Activated T-helper 1 cell treated with anti-CD3 and anti-CD28 coated beads, Interleukin-12 subunit alpha, Interleukin-12 subunit beta, Interleukin-2, Interleukin-4 antibody, amounts not matched to agents 30 ng/mL and 10 ng/mL and 1 ng/mL, durations not matched to agents 14 hours and 24 hours and 36 hours (primary cell): ENCODE measurements at regions not wholly inside any gene's neighbourhood (a gene's known extent, or its start where the extent isn't known, plus 50 kb on each side); places are given as distances from the start of the nearest gene placed in this dataset.

Source experiments
- DNase-seq: peaks from one replicate; pipeline ENCODE4 v3.0.0; 2021; ENCODE audit warnings: low spot score
- H3K27ac Mint-ChIP-seq: one replicate; pipeline ENCODE4 v1.8.0; 2021; ENCODE audit warnings: mild to moderate bottlenecking, mixed read lengths
- H3K27me3 Mint-ChIP-seq: one replicate; pipeline ENCODE4 v1.8.0; 2022; ENCODE audit warnings: mild to moderate bottlenecking, moderate library complexity, mixed read lengths; ENCODE audit not compliant: insufficient read depth
- H3K36me3 Mint-ChIP-seq: one replicate; pipeline ENCODE4 v1.8.0; 2021; ENCODE audit warnings: low read depth, mixed read lengths
- H3K4me1 Mint-ChIP-seq: one replicate; pipeline ENCODE4 v1.8.0; 2021; ENCODE audit warnings: low read depth, mixed read lengths
- H3K4me3 Mint-ChIP-seq: one replicate; pipeline ENCODE4 v1.8.0; 2021; ENCODE audit warnings: mild to moderate bottlenecking, moderate library complexity, mixed read lengths
- H3K9me3 Mint-ChIP-seq: one replicate; pipeline ENCODE4 v1.8.0; 2021; ENCODE audit warnings: mixed read lengths
- intact Hi-C: fragments of 100-400 bp; cut with micrococcal nuclease; formaldehyde crosslinking; loops from one replicate; pipeline ENCODE4 v1.15.1; 2024

DNA sequence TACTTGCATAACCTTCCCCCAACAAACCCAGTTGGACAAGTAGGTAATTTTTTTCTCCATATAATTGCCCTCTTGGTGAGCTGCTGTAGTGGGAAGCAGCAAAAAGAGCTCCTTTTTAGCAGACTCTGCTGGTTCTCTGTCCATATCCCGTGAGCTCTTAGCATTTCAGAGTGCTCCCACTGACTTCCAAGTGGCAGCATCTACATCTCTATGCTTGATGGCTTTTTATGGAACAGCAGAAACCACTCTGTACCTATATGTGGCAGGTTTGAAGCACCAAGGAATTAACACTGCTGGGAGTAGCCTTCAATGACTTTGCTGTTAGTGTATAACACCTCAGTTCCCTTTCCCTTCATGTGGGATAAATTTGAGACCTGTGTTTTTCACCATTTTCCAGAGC, 168.4 kb upstream of the NHS start:
- Mint-ChIP-seq H3K27me3 (peaks cover 2% of the 10 kb centered on the region), H3K9me3 (no peaks in the 10 kb centered on the region), H3K27ac (no peak overlapping the region), H3K4me1 (no peaks in the 10 kb centered on the region), H3K36me3 (no peaks in the 10 kb centered on the region), H3K4me3 (no peak overlapping the region)
- intact Hi-C loops: no loop called here
- no peak for DNase-seq

DNA sequence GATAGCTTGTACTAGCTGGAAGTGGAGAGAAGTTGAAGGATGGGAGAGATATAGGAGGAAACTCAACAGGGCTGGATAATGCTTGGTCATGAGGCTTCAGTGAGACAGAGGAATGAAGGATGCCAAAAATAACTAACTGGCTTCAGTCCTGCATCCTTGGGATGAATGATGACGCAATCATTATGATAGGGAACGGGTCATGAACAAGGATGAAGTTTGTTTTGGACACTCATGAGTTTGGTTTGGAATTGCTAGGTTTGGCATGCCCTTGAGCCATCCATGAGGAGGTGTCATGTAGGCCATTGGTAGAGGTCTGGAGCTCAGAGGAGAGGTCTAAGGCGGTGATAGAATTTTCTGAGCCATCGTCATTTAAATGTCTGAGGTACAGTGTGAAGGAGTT, 160.0 kb upstream of the NHS start:
- DNase-seq: no peak
- intact Hi-C loops: no loop called here
- Mint-ChIP-seq H3K4me1 (no peaks in the 10 kb centered on the region), H3K36me3 (no peaks in the 10 kb centered on the region), H3K27ac (no peak overlapping the region), H3K4me3 (no peak overlapping the region), H3K9me3 (no peaks in the 10 kb centered on the region), H3K27me3 (peaks cover 3% of the 10 kb centered on the region)

DNA sequence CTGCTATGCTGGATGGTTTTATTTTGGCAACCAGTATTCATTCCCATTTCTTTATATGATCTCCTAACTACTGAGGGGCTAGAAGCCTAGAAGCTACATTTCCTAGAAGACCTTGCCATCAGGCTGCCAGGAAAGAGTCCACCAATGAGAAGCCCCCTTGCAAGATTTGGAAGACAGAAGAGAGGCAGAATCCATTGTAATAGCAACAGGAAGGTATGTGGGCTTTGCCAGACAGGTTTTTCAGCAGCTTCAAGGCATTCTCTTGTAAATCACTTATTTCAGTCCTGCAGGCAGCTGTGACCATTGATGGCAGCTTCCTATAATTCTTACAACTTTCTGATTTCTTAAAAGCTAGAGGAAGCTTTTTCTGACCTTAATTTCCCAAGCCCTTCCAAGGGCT, 148.3 kb upstream of the NHS start:
- H3K9me3 Mint-ChIP-seq: no peaks in the 10 kb centered on the region
- peaks cover 3% of the 10 kb centered on the region for H3K27me3 Mint-ChIP-seq
- no peak overlapping the region for H3K27ac Mint-ChIP-seq
- no peaks in the 10 kb centered on the region for H3K36me3 Mint-ChIP-seq
- no peak for DNase-seq
- no peaks in the 10 kb centered on the region for H3K4me1 Mint-ChIP-seq
- intact Hi-C loops: no loop called here
- H3K4me3 Mint-ChIP-seq: no peak overlapping the region

DNA sequence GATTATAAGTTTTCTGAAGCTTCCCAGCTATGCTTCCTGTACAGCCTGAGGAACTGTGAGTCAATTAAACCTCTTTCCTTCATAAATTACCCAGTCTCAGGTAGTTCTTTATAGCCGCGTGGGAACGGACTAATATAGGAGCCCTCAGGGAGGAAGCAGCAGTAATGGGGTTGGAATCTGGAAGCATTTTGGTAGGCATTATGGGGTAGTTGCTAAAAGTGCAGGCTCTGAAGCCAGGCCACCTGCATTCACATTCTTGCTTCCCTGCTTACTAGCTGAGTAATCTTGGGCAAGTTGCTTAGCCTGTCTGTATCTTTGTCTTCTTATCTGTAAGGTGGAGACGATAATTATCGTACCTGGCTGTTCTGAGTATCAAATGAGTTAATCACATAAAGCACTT, 137.9 kb upstream of the NHS start:
- intact Hi-C loops: no loop called here
- Mint-ChIP-seq H3K9me3 (no peaks in the 10 kb centered on the region), H3K4me3 (no peak overlapping the region), H3K4me1 (no peaks in the 10 kb centered on the region), H3K27ac (no peak overlapping the region), H3K36me3 (no peaks in the 10 kb centered on the region), H3K27me3 (no peaks in the 10 kb centered on the region)
- no peak for DNase-seq

DNA sequence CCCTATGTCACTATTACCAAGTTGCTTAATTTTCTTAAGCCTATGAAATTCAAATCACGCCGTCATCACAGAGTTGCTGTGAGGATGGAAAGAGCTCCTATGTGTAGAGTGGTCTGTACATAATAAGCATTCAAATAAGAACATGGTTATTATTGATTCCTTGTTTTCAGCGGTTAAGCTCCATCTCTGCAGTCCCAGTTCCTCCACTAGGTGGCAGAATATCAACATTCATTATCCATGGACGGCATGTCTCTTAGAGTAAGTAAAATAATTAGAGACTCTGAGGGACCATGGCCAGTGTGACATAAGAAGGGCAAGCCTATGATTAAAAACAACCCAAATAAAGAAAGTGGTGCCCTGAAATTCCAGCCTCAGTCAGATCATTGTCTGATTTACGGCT, 132.5 kb upstream of the NHS start:
- no peak for DNase-seq
- Mint-ChIP-seq H3K27ac (no peak overlapping the region), H3K4me3 (no peak overlapping the region), H3K36me3 (no peaks in the 10 kb centered on the region), H3K9me3 (no peaks in the 10 kb centered on the region), H3K27me3 (no peaks in the 10 kb centered on the region), H3K4me1 (no peaks in the 10 kb centered on the region)
- intact Hi-C loops: loop anchor here (1.0 to 5.0 kb wide), 3 partner anchors 295 to 1134 kb away; no protein-coding TSS in a partner anchor

DNA sequence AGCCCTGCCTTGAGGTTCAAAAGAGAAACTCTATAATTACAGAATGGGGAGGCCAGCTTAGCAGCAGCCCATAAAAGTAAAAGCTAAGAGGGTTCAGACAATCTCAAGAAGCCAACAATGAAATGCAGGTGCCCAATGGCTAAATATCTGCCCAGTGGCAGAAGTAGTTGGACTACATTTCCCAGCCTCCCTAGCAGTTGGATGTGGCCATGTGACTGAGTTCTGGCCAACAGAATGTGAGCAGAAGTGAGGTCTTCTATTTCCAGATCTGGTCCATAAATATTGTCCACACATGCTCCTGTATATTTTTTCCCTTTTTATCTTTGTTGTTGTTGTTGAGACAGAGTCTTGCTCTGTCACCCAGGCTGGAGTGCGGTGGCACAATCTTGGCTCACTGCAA, 127.9 kb upstream of the NHS start:
- no peak overlapping the region for H3K27ac Mint-ChIP-seq
- intact Hi-C loops: no loop called here
- DNase-seq: no peak
- H3K4me3 Mint-ChIP-seq: no peak overlapping the region
- no peaks in the 10 kb centered on the region for H3K36me3 Mint-ChIP-seq
- no peaks in the 10 kb centered on the region for H3K4me1 Mint-ChIP-seq
- no peaks in the 10 kb centered on the region for H3K27me3 Mint-ChIP-seq
- H3K9me3 Mint-ChIP-seq: no peaks in the 10 kb centered on the region

DNA sequence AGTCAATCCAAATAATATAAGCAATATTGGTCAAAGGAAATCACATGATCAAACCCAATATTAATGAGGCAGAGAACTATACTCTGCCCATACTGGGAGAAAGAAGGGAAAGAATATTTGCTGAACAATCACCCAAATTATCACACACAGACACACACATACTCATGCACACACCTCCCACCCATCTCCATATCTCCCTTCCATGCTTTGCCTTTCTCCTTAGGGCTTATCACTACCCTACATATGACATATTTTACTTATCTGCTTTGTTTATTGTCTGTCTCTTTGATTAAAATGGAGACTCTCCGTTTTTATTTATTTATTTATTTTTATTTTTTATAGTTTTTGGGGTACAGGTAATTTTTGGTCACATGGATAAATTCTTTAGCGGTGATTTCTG, 112.9 kb upstream of the NHS start:
- no peaks in the 10 kb centered on the region for H3K27me3 Mint-ChIP-seq

DNA sequence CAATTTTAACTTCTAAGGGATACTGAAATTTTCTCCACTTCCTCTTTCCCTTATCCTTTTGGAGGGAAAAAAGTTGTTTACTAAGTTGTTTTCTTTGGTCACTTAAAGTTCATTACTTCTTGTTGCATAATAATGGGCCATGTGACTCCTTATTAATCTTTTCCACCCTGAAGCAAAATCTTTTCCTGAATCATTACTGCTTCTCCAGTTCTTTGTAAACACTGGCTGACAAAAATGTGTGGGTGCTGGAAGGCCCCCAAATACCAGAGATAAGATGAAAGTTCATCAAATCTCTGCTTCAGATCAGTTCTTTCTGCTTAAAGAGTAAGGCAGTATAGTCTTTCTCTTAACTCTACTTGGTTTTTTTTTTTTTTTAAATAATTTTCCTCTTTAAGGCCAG, 108.9 kb upstream of the NHS start:
- Mint-ChIP-seq H3K27ac (no peak overlapping the region), H3K27me3 (no peaks in the 10 kb centered on the region), H3K9me3 (no peaks in the 10 kb centered on the region), H3K4me3 (no peak overlapping the region), H3K36me3 (no peaks in the 10 kb centered on the region), H3K4me1 (no peaks in the 10 kb centered on the region)
- intact Hi-C loops: no loop called here
- DNase-seq: no peak

More for the DNA sequence above, 112.9 kb upstream of the NHS start:
- intact Hi-C loops: no loop called here
- no peak for DNase-seq
- Mint-ChIP-seq H3K27ac (no peak overlapping the region), H3K9me3 (no peaks in the 10 kb centered on the region), H3K4me1 (no peaks in the 10 kb centered on the region), H3K36me3 (no peaks in the 10 kb centered on the region), H3K4me3 (no peak overlapping the region)

DNA sequence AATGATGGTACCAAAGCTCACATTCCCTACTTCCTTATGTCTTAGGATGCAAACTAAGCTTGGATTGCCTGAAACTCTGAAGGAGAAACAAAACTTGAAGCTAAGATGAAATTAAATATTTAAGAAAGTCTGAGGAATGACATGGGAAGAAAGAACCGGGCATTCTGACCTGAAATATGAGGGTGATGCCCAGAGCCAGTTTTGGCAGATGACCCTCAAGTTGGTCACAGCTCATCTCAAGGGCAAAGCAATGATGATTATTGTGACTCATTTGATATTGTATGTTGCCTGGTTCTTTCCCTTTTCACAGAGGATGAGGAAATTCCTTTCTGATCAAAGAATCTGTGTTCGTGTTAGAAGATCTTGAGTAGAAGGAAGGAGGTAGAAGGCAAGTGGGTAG, 96.0 kb upstream of the NHS start:
- Mint-ChIP-seq H3K27me3 (no peaks in the 10 kb centered on the region), H3K36me3 (no peaks in the 10 kb centered on the region), H3K9me3 (no peaks in the 10 kb centered on the region), H3K27ac (no peak overlapping the region), H3K4me3 (no peak overlapping the region), H3K4me1 (no peaks in the 10 kb centered on the region)
- intact Hi-C loops: no loop called here
- DNase-seq: no peak

DNA sequence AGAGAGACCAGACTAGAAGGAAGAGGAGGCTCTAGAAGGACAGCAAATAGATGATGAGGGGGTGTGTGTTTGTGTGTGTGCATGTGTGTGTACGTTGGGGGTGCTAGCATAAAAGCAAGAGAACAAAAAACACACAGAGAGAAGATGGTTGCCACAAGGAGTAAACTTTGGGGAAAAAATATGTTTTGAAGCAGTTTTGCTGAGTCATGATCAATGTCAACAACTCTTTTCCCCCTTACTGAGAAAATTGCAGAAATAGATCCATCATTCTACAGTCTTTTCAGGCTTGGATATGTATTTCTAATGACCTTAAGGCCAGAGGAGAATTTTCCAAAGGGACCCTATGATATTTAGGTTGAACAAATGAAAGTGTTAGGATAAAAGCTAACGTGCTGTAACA, 89.0 kb upstream of the NHS start:
- no peak for DNase-seq
- Mint-ChIP-seq H3K36me3 (no peaks in the 10 kb centered on the region), H3K9me3 (no peaks in the 10 kb centered on the region), H3K27me3 (no peaks in the 10 kb centered on the region), H3K27ac (no peak overlapping the region), H3K4me1 (no peaks in the 10 kb centered on the region), H3K4me3 (no peak overlapping the region)
- intact Hi-C loops: no loop called here

DNA sequence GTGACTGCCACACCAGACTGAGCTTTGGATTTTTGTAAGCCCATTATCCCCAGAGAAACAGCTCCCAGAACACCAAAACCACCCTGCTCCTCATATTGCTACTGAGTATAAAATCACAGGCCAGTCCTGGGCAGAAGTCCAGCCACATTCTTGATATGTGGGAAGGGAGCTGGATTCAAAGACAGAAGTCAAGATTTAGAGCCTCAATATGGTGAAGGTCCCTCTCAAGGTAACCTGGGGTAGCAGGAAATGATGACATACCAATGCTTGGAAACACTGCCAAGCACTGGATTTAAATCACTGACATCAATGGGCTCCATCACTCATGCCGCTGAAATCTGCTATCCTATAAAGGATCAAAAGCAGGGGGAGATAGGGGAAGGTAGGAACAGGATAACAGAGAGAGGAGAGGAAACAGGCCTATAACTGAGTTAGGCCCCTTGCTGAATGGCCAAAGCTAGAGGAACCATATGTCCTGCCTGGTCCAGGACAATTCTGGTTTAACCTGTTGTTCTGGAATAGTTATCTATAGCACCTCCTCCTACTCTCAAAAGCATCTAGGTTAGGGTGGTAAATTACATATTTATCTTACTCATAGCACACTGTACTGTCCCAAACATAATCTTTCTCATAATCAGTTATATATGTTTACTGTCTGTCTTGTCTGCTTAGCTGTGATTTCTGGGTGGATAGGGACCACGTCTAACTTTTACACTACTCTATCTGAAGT, 83.7 kb upstream of the NHS start:
- Mint-ChIP-seq H3K27me3 (no peaks in the 10 kb centered on the region), H3K4me3 (no peak overlapping the region), H3K9me3 (no peaks in the 10 kb centered on the region), H3K36me3 (no peaks in the 10 kb centered on the region), H3K27ac (no peak overlapping the region), H3K4me1 (no peaks in the 10 kb centered on the region)
- intact Hi-C loops: no loop called here
- no peak for DNase-seq

DNA sequence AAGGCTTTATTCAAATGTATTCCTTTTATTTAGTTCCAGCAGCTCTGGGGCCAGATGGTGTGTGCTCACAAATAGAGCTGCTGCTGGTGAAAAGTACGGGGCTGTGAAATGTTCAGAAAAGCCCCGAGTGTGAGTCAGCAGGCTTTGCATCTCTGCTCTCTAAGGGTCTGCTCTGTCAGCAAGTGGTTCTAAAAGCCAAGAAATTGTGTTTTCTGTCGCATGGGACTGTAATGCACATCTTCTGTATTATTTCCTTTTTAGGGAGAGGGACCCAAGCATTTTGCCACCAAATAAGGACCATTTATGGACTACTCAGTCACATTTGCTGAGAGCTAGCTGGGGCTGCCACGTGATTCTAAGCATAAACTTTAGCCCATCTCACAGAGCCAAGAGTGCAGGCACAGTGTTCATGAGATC, 82.9 kb upstream of the NHS start:
- Mint-ChIP-seq H3K36me3 (no peaks in the 10 kb centered on the region), H3K4me1 (no peaks in the 10 kb centered on the region), H3K27me3 (no peaks in the 10 kb centered on the region), H3K27ac (no peak overlapping the region), H3K9me3 (no peaks in the 10 kb centered on the region), H3K4me3 (no peak overlapping the region)
- DNase-seq: no peak
- intact Hi-C loops: no loop called here

DNA sequence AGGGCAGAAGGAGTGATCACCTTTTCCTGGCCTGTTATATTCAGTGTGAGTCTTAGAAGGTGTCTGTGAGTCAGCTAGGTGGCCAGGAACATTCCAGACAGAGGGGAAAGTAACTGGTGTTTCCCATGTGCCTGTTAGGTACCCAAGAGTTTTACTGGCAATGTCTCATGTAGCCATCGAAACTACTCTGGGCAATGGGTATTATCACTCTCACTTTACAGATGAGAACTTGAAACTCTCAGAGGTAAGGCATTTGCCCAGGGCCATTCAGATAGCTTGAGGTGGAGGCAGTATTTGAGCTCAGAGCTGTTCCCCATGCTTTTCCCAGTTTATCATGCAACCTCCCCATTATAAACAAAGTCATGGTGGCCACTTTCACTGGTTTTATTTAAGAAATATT, 80.4 kb upstream of the NHS start:
- intact Hi-C loops: no loop called here
- H3K36me3 Mint-ChIP-seq: no peaks in the 10 kb centered on the region
- H3K4me3 Mint-ChIP-seq: no peak overlapping the region
- H3K27me3 Mint-ChIP-seq: no peaks in the 10 kb centered on the region
- H3K9me3 Mint-ChIP-seq: no peaks in the 10 kb centered on the region
- no peak for DNase-seq
- no peak overlapping the region for H3K27ac Mint-ChIP-seq
- H3K4me1 Mint-ChIP-seq: no peaks in the 10 kb centered on the region

DNA sequence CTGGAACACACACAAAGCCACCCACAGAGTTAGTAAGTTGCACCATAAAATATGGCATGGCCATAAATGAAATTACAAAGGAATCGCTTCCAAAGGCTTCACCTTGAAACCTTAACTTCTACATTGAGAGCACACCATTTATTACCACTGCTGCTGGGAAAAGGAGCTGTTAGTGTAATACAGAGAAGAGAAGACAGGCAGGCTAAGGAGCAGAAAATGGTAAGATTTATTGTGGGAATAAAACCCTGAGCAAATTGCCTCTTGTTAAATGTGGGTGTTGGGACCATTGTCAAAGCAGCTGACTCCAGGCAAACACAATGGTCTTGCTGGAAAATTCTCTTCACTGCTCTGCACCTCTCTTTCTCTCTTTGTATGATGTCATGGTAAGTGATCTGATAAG, 79.2 kb upstream of the NHS start:
- Mint-ChIP-seq H3K36me3 (no peaks in the 10 kb centered on the region), H3K27me3 (no peaks in the 10 kb centered on the region), H3K4me3 (no peak overlapping the region), H3K4me1 (no peaks in the 10 kb centered on the region), H3K9me3 (no peaks in the 10 kb centered on the region), H3K27ac (no peak overlapping the region)
- no peak for DNase-seq
- intact Hi-C loops: no loop called here
